Right lobe of liver (tissue), 4 donors: ENCODE measurements at regions not wholly inside any gene's neighbourhood (a gene's known extent, or its start where the extent isn't known, plus 50 kb on each side); places are given as distances from the start of the nearest gene placed in this dataset.

Experiments used
- CTCF ChIP-seq, 4 donors: fragments of 200-600 bp in 3 of 4; fragments of 450-650 bp in 1 of 4; IDR thresholded peaks; one replicate each; pipeline versions ENCODE4 v1.5.1 to v1.8.0; 2016 to 2022; ENCODE audit warnings: antibody characterized with exemption in 4 of 4, mild to moderate bottlenecking in 2 of 4
- POLR2A ChIP-seq: fragments of 450-650 bp; IDR thresholded peaks from one replicate; pipeline ENCODE4 v1.6.1; 2017; ENCODE audit warnings: antibody characterized with exemption, mild to moderate bottlenecking
- donor health status: DM: no; HTN: no; CAD: no.
- donor health status: DM: no; HTN: no; CAD: no.
- donor health status: DM: no; HTN: yes; CAD: no.

- TF ChIP-seq CTCF (IDR thresholded peaks at IDR 0.05) (no peak), POLR2A (no peak)
These were observed 429.9 kb downstream of the TBL1XR1 start for GRCh38 chr3:176767385-176767784.
